ENCODE measurements at regions not wholly inside any gene's neighbourhood (a gene's known extent, or its start where the extent isn't known, plus 50 kb on each side); places are given as distances from the start of the nearest gene placed in this dataset.

DNA sequence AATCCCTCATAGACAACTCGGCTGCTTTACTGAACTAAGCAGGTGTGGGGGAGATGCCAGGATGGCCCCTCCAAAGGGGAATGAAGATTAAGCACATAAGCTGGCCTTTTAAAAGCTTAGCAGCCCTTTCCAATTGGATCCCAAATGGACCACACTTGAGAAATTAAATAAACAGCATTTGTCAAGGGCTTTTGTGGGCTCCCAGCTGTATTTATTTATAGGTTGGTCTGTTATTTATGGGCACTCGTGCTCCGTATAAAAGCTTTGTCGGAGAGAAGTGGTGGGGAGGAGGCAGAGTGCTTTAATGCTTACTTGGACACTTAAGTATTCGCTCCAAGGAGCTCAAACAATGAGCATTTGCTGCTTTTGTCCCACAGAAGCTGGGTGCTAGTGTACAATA, 580.2 kb downstream of the MED13L start:
- DNase-seq, result no peak

DNA sequence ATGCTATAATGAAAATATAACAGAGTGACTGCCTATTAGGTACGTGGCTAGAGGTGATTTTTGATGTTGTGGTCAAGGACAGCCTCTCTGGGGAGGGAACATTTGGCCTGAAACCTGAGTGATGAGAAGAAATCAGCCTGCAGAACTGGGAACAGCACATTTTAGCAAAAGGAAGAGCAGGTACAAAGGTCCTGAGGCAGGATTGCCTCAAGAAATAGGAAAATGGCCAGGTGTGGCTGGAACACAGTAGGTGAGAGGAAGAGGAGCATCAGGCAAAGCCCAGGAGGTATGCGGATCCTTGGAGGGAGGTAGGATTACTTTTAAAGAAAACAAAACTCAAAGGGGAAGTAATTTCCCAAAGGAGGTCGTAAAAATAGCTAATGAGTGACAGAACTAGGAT, 582.9 kb downstream of the MED13L start:
- DNase-seq, result no peak

DNA sequence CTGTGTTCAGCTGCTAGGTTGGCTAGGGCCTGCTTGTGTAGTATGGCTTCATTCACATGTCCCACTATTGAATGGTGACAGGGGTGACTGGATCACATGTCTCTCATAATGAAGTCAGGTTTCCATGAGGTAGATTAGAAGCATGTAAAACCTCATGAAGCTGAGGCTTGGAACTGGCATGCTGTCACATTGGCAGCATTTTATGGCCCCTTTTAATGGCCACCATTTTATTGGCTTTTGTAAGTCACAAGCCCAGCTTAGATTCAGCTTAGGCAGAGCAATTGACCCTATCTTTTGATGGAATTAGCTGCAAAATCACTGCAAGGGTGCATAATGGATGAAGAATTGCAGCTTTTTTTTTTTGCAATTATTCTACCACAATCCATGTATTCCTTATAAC, 583.5 kb downstream of the MED13L start:
- DNase-seq, result no peak

DNA sequence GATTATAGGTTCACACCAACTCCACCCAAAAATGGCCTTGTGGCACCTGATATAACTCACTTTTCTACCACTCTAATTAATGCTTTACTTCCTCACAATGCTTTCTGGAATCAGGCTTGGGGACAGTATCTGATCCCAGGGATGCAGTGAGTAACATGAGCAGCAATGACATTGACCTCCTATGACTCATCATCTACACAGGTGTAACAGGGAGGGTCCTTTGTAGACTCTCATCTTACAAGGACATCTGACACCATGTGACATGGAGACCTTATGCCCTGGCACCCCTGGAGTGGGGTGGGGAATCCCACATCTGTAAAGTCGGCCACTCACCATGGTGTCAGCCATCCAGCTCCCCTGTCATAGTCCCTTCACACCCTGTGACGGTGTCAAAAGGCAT, 586.4 kb downstream of the MED13L start:
- no peak for DNase-seq

DNA sequence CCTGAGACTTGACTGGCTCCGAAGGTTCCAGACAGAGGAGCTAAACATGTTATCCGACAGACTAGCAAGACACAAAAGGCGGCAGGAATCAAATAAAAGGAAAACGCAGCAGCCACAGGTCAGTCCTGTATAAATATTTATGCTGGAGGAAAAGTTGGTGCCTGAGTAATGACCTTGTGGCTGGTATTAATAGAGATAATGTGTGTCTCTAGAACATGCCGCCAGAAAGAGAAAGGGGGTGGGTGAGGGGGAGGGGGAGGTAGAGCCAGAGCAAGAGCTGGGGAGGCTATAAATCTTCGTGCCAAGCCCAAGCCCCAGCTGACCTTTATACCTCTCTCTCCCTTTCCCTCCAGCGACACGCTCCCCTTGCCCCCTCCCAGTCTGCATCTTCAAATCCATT, 590.4 kb downstream of the MED13L start:
- DNase-seq, result no peak

DNA sequence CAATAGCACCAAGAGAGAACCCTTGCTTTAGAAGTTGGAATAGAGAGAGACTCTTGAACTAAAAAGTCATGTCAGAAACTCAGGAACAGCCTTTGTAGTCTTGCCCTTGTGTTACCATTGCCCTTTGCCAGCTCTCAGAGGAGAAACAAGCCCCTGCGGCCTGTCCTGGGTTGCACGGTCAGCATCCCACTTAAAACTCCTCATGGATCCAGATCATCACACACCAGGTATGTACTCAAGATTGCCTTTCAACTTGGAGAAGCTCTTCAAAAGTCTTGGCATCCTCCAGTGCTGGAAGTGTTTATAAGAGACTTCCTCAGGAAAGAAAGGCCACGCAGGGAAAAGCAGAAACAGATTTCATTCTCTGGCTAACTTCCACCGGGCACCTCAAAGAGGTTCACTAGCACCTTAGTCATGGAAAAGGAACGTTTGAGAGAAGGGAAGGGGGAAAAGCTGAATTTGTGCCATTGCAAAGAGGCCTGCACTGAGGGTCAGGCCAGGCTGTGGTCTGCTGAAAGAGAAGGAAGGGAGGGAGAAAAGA, 594.2 kb downstream of the MED13L start:
- DNase-seq, result no peak

DNA sequence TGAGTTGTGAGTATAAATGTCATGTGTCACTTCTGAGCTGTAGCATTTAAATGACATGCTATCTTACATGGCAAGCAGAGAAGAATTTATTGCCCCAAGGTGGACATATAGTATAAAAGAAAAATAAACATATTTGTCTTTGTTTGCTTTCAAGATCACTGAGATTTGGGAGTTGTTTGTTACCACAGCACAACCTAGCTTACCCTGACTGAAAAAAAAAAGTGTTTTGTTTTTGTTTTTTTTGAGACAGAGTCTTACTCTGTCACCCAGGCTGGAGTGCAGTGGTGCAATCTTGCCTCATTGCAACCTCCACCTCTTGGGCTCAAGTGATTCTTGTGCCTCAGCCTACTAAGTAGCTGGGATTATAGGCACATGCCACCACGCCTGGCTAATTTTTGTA, 596.5 kb downstream of the MED13L start:
- DNase-seq, result no peak

DNA sequence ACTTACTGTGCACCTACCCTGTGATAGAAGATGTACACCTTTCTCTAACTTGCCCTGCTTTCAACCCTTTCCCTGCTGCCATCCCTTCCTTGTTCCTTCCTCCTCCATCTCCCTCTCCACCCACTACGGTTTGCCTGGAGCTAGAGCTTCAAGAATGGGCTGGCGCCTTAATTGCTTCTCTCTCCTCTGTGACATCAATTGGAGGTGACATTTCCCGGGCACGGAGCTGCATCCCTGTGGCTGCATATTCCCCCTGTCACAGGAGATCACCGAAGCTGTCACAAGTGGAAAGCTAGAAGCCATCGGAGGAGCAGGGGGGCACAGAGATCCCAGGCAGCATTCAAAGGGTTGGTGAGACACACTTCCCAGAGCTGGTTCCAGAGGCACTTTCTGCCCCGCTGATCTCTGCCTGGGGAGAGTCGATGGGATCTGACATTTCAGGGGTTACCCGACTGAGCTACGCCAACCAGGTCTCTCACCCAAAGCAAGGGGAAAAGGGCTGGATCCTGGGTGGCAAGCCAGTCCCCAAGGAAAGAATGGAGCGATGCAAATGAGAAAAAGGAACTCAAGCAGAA, 604.9 kb downstream of the MED13L start:
- no peak for DNase-seq

DNA sequence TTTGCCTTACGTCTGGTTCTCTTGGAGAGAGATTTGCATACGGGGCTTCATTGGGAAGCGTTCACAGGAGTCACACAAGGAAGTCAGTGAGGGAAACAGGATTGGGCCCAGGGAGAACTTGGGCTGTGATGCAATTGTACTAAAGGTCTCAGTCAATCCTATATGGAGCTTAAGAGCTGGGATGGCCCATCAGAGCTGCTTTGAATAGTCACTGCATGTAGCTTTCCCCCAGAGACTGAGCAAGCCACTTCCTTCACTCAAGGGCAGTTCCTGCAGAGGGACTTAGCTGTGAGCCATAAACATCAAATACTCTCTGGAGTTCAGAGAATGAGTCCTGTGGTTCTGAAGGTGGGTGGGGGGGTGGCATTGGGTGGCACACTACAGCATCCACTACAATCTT, 605.4 kb downstream of the MED13L start:
- DNase-seq, result no peak

DNA sequence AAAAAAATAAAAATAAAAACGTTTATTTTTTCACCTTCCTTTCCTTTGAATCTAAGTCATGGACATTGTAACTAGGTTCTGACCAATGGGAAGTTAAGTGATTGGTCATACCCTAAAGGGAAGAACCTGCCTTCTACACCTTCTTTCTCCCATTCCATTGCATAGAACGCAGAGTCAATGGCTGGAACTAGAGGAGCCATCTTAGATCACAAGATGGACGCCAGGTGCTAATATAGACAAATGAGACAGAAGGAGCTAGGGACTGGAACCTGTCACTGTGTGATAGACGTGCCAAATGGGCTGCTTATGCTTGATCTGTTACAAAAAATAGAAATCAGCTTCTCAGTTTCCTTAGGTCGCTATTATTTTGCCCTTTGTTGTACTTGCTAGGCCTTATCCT, 606.6 kb downstream of the MED13L start:
- DNase-seq, result no peak

DNA sequence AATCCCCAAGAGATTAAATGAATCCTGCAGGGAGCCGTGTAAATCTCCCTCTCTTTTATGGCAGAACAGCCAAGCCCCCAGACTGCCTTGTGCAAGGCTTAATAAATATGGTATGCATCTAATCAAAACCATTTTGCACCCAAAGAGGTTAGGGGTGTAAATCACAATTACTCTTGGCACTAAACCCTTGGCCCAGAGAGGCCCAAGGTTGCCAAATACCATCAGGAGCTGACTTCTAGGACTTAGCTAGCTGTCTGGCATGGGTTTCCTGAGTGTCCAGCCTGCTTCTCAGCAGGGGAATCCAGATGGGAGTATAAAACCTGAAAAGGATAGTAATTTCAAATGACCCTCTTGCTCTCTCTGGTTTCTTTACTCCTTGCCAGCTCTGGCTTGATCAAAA, 610.4 kb downstream of the MED13L start:
- DNase-seq, result no peak

DNA sequence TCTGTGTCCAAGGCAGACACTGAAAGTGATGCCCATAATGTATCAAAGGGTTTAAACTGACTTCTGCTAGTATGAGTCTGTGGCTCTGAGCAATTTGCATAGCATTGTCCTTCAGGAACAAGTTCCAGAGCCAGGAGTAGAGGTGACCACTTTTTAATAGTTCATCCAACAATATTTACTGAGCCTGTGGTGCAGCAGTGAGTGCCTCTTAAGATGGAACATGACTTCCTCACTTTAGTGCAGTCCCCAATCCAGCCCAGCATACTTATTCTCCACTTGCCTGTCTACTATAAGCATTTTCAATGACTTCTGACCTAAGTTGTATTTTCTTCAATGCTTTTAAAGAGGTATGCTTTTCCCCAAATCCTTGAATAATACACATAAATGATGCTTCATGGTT, 611.3 kb downstream of the MED13L start:
- DNase-seq, result no peak

DNA sequence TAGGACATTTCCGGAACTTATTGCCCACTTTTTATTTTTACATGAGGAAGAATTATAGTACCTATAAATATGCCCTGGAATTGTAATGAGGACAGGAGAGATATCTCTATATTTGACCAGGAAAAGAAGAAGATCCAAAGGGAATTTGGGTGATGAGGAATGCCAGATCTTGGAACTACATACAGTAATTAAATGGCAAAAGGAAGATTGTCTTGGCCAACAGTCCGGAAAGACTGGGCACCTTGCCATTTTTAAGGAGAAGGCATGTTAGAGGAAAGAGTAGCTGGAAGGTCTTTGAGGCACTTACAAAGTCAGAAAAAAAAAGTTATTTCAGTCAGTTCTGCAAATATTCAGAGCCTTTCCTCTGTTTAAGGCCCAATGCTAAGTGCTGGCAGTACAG, 616.4 kb downstream of the MED13L start:
- no peak for DNase-seq

DNA sequence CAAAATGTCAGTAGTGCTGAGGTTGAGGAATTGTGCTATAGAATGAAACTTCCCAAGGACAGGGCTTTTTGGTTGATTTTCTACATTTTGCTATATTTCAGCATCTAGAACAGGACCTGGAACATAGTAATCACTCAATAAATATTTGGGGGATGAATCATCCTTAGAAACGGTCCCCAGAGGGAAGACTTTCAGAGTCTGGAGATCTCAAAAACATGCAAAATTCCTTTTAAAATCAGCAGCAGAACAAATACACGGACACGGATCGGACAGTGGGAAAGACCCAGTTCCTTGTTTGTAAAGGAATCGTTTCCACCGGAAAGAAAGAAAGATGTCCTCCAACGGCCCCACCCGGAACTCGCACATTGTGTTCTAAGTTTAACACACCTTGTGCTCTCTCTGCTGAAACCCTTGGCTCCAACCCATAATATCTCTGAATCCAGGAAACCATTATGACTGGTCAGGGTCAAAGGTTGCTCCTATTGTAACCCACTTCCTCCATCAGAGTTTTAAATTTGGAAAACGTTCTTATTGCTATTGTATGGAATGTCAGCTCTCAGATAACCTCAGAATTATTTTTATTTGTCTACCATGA, 617.2 kb downstream of the MED13L start:
- no peak for DNase-seq

DNA sequence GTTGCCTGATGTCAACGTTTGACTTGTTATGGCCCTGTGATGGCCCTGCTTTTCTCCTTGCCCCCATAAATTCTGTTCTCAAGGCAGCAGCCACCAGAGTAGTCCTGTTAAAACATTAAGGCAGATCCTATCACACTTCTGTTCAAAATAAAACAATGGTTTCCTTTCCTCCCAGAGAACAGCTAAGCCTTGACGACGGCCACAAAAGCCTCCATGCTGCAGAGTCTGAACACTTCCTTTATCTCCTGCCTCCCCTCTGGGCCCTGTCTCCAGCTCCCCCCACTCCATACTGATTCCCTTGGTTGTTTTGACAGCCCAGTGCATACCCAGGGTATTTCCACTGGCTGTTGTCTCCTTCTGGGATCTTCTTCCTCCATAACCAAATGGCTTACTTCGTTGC, 618.1 kb downstream of the MED13L start:
- DNase-seq, result no peak

DNA sequence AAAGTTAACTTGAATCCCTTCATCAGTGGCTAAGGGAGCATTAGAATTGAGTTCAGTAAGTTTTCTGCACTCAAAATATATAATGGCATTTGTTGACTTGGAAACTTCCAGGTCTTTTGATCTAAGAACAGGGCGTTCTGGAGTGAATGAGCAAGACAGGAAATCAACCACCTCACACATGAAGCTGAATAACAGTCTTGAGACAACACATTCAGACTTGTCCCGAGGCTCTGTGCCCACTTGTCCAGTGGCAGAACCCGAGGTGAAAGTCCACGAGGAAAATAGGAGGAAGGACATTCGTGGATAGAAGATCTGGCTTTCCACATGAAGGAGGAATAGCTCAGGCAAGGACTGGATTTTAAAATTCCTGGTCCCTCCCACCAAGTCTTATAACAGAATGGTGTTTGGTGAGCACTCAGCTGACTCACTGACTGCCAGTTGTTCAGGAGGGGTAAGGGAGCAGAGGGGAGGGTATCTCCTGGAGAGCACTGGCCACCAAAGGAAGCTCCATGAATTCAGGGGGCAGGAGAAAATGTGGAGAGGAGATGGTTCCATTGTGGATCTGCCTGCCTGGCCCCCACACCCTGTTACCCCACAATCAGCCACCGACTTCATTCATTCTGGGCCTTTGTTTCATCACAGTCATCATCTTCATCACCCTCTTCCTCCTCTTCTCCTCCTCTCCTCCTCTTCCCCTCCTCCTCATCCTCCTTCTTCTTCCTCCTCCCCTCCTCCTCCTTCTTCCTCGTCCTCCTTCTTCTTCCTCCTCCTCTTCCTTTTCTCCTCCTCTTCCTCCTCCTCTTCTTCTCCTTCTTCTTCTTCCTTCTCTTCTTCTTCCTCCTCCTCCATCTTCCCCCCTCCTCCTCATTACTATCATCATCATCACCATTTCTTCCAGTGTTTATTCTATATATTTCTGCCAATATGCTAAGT, 620.1 kb downstream of the MED13L start:
- no peak for DNase-seq

DNA sequence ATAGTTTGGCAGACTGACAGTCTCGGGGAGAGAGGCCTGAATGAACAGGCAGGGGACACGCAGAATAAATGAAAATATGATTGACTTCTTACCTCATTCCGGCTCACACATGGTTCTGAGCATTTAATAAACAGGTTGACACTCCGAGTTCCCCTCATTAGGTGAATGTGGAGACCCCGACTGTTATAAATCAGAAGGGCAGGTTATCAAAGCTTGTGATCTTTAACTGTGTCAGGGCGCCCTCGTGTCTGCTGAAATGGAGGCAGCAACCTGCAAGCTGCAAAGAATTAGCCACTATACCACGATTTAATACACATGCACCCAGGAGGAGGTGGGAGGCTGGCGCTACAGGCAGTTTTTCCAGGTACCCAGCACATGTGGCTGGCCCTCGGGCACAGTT, 627.5 kb downstream of the MED13L start:
- no peak for DNase-seq

DNA sequence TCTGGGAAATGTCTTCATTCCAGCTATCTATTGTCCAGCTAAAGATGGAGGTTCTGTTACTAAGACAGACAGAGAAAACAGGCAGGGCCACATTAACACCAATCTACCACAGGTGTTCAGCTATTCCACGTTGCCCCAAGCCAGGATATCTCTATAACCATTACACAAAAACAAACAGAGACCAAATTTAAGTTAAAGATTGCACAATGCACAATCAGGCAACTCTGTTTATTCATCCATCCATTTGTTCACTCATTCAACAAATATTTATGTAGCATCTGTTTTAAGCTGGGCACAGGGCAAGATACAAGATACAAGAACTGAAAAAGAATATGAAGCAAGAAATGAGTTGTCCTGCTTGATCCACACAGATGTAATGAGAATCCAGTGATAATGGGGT, 629.0 kb downstream of the MED13L start:
- no peak for DNase-seq

DNA sequence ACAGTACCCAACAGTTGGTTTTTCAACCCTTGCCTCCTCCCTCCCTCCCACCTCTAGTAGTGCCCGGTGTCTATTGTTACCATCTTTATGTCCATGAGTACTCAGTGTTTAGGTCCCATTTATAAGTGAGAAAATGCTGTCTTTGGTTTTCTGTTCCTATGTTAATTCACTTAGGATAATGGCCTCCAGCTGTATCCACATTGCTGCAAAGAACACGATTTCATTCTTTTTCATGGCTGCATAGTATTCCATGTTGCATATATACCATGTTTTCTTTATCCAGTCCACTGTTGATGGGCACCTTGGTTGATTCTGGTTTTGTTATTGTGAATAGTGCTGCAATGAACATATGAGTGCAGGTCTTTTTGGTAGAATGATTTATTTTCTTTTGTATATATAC, 631.3 kb downstream of the MED13L start:
- DNase-seq, result no peak

DNA sequence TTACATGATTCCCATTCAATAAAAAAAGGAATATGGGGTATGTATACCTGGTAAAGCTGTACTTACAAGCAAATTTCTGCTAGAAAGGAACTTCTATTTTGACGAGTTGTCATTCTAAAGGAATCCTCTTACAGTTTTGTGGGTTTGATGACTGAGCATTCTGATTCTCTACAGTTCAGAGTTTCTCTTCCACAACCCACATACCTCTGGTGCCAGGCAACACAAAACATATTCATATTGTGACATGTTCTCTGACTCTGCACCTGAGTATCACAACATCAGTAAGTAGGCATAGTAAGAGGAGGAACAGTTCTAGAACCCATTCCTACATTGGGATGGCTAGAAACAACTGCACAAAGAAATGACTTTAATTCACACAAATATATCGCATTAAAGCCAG, 636.6 kb downstream of the MED13L start:
- no peak for DNase-seq

DNA sequence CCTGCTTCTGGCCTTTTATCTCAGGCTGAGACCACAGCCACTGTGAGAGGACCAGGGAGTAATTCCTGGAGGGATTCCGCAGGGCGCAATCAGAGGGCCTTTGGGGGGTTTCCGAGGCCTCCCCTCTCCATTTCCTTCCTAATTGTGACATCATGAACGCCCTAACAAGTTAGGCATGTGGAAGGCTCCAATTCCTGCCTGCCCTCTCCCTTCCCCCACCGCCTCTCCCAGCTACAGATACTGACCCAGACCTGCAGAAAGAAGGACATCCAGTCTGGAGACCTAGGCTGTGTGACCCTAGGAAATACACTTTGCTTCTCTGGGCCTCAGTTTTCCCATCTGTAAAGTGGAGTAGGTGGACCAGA, 637.9 kb downstream of the MED13L start:
- no peak for DNase-seq

DNA sequence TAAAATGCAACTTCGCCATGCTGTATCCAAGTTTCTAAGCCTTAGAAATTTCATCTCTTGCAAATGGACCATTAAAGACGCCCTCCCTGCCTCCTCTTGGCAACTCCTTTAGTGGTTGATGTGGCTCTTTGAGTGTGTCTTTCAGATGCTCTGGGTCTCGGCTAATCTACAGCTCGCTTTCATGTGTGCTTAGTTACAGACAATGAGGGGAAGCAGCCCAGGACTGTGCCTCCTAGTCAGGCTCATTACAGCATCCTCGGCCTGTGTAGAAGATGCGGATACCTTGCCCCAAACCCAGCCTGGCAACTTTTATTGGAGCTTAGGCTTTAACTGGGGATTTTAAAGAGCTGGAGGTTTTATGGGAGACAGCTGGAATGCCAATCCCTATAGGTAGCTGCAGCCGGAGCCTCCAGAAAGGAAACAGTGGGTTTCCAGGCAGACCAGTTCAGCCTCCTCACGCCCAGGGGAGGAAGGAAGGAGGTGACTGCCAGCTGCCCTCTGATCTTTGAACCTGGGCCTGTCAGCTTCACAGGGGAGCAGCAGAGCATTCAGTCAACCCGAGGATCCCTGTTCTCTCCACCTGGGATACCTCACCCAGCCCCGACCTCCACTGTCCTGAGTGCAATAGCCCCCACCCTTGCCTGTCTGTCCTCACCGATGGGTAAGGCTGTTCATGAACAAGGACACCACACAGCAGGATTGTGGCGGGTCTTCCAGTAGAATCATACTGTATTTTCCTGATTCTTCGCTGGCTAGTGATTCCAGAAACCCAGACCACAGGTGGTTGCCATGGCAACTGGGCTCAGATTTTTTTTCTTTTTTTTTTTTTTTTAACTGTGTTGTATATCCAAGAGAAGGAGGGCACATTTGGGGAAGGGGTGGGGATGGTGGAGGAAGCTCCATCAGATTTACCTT, 638.5 kb downstream of the MED13L start:
- DNase-seq, result no peak

DNA sequence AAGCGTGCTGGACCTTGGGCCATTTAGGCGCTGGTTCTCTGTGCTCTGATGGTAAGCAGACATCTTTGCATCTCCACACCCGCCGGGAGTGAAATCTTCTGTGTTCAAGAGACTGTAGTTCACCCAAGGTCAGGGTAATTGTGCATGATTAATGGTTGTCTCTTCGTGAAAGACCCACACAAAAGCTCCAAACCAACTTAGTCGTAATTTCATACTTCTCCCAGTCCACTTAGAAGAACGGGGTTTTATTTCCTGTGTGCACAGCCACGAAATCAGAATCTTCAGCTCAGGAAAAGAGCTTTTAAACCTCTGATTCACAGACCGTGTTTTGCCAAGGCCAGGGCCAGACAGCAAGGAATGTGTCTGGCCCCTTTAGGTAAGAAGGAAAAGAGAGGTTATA, 640.9 kb downstream of the MED13L start:
- no peak for DNase-seq

Data from activated CD4-positive, alpha-beta T cell treated with anti-CD3 and anti-CD28 coated beads, Interleukin-2, amount 50 U/mL, for 16 hours (primary cell).